Activated CD4-positive, alpha-beta T cell treated with anti-CD3 and anti-CD28 coated beads for 4 hours (primary cell): ENCODE measurements at regions not wholly inside any gene's neighbourhood (a gene's known extent, or its start where the extent isn't known, plus 50 kb on each side); places are given as distances from the start of the nearest gene placed in this dataset.

ENCODE experiments used
- DNase-seq, 2 donors: peaks; one replicate each; pipeline ENCODE4 v3.0.0-alpha.2; 2020

GRCh38 chr7:36076074-36076473 is 77.0 kb upstream of the EEPD1 start:
- DNase-seq, result no peak

- no peak for DNase-seq
Measured at GRCh38 chr7:36078816-36079360, 74.2 kb upstream of the EEPD1 start.

- DNase-seq, result no peak
Measured at GRCh38 chr7:36079446-36080025, 73.5 kb upstream of the EEPD1 start.

- no peak for DNase-seq
Measured at GRCh38 chr7:36080843-36081242, 72.2 kb upstream of the EEPD1 start.

- no peak for DNase-seq
Measured at GRCh38 chr7:36082216-36082615, 70.8 kb upstream of the EEPD1 start.

GRCh38 chr7:36082910-36083309 is 70.1 kb upstream of the EEPD1 start:
- DNase-seq, result no peak

- DNase-seq, result no peak
Measured at GRCh38 chr7:36083626-36084380, 69.3 kb upstream of the EEPD1 start.

- no peak for DNase-seq
Measured at GRCh38 chr7:36084485-36085091, 68.5 kb upstream of the EEPD1 start.

- DNase-seq, result no peak
Measured at GRCh38 chr7:36085096-36085495, 68.0 kb upstream of the EEPD1 start.

- DNase-seq, result no peak
Measured at GRCh38 chr7:36086571-36086970, 66.5 kb upstream of the EEPD1 start.

- DNase-seq, result no peak
Measured at GRCh38 chr7:36088553-36088952, 64.5 kb upstream of the EEPD1 start.

GRCh38 chr7:36088966-36089365 is 64.1 kb upstream of the EEPD1 start:
- DNase-seq, result no peak

GRCh38 chr7:36090976-36091873 is 61.8 kb upstream of the EEPD1 start:
- DNase-seq, result no peak

- no peak for DNase-seq
Measured at GRCh38 chr7:36091874-36092176, 61.2 kb upstream of the EEPD1 start.

- DNase-seq, result no peak
Measured at GRCh38 chr7:36092221-36092771, 60.8 kb upstream of the EEPD1 start.

GRCh38 chr7:36096460-36097095 is 56.5 kb upstream of the EEPD1 start:
- DNase-seq, result no peak

GRCh38 chr7:36098096-36098495 is 55.0 kb upstream of the EEPD1 start:
- no peak for DNase-seq

- DNase-seq, result no peak
Measured at GRCh38 chr7:36100226-36100625, 52.8 kb upstream of the EEPD1 start.

- DNase-seq, result no peak
Measured at GRCh38 chr7:36100634-36101033, 52.4 kb upstream of the EEPD1 start.
